DMS114 treated with DMSO at 0.1 percent for 48 hours (cell line): ENCODE measurements at regions not wholly inside any gene's neighbourhood (a gene's known extent, or its start where the extent isn't known, plus 50 kb on each side); places are given as distances from the start of the nearest gene placed in this dataset.

Experiments
- DNase-seq: peaks from one replicate; lab custom pipeline; 2025; ENCODE audit not compliant: unreplicated experiment; lab: John Stamatoyannopoulos, UW

DNA sequence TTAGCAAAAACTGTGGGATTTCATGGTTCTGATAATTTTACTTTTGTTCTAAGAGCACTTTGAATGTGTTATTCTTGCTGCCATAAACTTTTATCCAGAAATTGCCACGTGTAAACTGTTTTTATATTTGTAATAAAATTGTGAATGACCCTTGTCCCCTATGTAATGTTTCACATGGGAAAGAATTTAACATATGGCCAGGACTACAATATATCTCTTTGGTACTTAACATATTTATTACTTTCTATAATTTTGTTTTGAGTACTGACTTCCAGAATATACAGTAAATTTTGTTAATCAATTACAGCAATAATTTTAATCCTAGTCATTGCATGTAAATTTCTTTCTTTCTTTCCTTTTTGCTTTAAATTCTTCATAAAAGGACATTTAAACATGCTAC is 735.0 kb upstream of the PHF14 start:
- DNase-seq = no peak

DNA sequence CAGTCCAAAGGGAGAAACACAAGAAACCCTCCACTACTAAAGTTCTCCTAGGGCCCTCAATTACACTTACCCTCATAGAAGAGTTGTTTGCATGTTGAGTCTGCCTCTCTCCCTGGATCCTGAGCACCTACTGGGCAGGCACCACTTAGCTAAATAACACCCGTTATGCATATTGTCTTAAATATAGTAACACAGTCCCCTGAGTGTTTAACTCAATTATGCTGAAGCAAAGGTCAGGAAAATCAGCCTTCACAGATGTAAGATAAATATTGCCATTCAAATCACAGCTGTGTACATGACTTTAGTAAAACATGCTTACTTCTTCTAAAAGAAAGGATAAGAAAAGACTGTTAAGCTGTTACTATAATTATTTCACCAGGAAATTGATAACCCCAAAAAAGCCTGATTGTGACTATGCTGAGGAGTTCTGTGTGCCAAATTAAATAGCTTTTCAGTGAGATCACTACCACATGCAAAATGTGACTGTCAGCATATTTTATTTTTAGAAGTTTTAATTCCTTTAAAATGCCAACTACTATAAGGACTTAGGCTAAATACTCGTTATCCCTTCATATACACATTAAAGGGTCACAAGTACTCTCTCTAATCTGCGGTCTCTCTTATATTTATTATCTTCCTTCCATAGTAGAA is 733.9 kb upstream of the PHF14 start:
- DNase-seq = no peak

DNA sequence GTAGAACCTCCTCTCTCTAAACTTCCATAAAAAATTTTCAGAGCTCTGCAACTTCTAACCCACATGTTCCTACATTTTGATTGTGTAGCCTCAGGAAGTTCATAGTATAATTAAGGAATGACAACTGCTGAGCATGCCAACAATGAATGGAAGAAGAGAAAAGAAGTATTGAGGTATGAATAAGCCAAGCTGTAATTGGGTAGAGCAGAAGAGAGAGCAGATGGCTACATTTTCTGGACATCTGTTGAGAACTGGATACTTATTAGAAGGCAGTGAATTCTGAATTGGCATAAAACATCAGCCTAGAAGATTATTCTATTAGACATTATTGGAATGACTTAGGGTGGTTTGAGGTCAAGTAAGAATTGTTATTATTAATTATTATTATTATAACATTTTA is 728.3 kb upstream of the PHF14 start:
- no peak for DNase-seq

DNA sequence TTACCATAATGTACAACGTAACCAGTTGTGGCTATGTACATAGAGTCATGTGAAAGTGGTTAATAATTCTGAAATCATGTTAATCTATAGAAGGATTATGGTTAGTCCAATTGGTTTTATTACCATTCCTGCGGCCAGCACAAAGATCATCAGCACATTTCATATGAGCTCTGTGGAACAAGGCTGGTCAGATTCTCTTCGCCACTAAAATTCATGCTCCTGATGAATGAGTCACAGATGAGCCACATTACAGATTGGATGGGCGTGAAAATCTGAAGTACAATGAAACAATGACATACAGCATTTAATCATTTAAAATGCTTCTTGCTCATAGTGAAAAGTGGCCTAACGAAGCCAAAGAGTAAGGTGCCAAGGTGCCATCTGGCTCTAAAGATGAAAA is 716.2 kb upstream of the PHF14 start:
- no peak for DNase-seq

DNA sequence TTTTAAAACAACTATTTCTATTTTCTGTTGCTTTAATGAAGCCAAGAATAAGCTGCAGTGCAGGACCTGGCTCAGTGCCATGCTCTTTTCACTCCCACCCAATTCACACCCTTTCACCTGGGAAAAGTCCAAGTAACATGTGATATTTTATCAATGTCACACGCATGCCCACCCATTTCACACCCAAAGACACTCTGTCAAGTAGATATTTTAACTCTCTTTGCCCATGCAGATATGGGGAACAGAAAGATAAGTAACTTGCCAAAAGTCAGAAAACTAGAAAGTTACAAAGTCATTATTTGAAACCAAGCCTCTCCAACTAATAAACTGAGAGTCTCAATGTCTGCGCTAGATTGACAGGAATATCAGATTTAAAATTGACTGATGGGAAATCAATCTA is 706.7 kb upstream of the PHF14 start:
- DNase-seq = no peak

DNA sequence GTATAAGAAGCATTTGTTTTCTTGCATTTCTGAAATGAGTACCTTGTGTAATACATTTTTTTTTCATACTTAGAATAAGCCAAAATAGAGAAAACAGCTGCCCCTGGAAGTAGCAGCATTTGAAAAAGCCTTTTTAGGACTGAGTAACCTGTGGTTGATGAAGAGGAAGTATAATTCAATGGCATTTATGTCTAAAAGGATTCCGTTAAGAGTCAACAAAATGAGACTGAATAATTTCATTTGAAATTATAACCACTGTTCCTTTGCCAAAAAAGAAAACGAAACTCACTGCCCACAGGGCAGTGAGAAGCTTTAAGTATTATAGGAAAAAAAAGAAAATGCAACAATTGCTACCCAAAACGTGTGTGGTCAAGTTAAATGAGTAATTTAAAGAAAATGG is 705.6 kb upstream of the PHF14 start:
- no peak for DNase-seq

DNA sequence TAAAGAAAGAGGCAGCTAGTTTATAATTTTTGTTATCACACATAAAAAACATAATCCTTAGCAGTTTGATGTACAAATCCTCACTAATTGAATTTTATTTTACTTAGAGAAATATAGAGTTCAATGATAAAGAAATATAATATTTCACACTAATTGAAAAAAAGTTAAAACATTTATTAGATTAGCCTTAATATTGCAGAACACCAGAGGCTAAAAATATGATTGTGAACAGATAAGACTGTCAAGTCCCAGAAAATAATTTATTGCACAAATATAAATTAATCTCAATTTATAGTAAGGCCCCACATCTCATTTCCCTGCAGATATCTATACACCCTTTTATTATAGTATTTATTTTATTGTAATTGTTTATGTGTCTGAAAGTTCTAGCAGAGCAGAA is 690.8 kb upstream of the PHF14 start:
- no peak for DNase-seq

DNA sequence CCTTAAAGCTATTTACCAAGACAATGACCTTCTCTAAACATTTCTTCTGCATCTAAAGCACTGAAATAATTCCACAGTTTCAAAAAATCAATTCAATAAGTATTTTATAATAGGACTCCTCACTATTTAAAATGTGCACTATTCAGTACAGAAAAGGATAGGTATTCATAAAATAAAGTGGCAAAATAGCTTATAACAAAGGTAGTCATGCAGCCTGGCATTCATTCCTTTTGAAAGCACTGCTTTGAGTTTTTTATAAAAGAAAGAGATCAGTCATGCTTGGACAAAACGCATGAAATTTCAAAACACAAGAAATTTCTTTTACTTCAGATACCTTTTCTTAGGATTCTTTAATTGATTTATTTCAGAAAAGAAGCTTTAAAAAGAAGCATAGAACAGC is 689.7 kb upstream of the PHF14 start:
- no peak for DNase-seq

DNA sequence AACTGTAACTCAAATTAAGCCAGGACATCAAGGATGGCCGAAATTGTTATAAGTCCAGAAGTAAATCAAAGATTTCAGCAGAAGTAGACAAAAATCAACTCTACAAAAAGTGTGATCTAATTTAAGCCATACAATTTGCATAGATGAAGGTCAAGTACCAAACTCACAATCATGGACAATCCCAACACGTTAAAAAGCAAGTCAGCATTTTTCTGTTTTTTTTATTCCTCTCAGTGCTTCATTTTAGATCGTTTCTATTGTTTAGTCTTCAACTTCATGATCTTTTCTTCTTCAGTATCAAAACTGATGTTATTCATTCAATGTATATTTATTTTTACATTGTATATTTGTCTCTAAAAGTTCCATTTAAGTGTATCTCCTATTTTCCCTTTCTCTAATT is 674.3 kb upstream of the PHF14 start:
- DNase-seq = no peak

DNA sequence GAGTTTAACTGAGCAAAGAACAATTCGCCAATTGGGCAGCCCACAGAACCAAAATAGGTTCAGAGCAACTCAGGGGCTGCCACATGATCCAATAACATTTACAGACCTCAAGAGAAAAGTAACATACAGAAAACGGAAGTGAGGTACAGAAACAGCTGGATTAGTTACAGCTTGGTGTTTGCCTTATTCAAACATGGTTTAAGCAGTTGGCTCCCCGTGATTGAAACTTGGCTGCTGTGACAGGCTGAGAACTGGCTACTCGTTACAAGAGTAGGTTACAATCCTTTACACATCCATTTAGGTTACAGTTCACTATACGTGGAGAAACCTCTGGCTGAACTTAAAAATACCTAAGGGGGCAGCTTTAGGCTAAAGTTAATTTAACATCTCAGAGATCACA is 673.1 kb upstream of the PHF14 start:
- DNase-seq = no peak

DNA sequence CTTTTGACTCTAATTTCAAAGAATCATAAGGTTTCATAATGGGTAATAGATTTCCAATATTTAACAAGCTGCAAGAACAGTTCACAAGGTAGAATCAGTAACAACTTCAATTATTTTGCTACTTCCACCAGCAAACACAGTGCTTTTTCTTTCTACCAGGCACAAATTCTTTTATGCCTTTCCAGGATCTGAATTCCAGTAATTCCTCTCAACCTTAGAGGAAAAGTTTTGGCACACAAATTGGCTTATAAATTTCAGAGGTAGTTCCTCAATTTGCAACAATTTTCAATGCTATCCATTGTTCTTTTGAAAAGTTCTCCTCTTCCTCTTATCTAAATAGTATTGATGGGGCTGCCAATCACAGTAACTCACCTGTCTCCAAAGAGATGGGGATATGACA is 665.4 kb upstream of the PHF14 start:
- DNase-seq = no peak

DNA sequence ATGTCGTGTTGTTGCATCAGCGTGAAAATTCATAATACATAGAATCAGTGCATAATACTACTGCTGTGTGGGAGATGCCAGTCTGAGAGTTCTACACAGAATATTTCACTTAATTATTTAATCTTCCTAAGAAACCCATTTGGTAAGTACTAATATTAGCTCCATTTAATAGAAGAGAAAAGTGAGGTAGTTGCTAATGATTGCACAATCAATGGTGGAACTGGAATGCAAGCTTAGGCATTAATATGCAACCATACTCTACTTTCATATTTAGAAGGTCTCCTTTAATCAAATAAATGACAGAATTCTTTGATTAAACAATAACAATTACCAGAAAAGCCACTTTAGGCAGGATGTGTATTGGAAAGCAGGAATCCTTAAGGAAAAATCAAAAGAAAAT is 660.7 kb upstream of the PHF14 start:
- DNase-seq = no peak

DNA sequence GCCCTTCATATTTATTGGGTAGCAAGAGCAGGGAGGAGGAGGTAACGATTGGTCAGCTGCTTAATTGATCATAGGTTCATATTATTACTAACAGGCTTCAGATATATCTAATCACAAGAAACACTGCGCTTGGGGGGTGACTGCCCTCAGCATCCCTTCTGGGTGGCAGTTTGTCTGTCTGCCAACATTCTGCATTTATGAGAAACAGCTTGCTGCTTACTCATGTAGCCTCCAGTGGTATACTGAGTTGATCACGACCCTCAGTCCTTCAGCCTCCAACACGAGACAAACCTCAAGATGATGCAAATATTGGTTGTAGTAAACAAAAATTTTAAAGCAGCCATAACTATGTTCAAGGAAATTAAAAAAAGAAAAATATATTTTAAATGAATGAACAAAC is 657.8 kb upstream of the PHF14 start:
- no peak for DNase-seq

DNA sequence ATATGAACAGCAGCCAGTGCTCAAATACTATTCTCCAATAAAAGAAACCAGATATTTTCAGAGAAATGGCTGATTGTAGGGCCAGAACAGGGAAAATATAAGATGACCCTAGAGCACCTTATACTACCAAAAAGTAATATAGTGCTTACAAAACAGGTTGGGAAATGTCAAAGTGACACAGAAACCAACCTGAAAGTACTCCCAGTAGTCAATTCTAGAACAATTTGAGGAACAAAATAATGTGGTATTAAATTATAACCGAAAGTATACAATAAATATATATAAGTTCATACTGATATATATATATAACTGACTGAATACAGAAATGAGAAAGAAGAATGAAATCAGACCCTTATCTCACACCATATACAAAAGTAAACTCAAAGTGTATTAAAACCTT is 657.2 kb upstream of the PHF14 start:
- DNase-seq = no peak

DNA sequence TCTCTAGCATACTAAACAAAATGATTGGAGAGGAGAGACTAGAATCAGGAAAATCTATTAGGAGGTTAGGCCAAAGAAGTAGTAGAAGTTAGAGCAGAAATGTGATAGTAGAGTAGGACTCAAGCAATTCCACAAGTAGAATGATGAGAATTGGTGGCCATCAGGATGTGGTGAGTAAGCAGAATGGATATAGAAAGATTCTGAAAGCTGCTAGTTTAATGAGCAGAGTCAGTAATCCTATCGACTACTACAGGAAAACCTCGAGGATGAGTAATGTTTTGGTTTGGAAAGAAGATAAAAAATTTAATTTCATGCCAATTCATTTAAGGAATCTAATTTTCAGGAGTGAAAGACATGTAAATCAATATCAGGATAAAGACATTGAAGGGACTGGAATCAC is 648.3 kb upstream of the PHF14 start:
- DNase-seq = no peak

DNA sequence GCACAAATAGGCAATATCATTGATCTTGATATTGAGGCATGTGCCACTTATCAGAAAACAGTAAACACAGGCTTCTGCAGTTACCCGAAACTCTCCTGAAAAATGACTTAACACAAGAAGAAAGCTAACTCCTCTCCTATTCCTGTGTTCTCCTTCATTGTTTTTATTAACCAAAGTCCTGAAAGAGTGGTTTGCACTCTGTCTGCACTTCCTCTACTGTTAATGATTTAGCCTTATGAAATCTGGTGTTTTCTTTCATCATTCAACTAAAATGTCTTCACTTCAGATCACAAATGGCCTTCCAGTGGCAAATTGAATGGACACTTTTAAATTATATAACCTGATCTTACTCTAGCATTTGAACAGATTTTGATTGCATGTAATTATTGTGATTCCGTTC is 630.6 kb upstream of the PHF14 start:
- DNase-seq = no peak

DNA sequence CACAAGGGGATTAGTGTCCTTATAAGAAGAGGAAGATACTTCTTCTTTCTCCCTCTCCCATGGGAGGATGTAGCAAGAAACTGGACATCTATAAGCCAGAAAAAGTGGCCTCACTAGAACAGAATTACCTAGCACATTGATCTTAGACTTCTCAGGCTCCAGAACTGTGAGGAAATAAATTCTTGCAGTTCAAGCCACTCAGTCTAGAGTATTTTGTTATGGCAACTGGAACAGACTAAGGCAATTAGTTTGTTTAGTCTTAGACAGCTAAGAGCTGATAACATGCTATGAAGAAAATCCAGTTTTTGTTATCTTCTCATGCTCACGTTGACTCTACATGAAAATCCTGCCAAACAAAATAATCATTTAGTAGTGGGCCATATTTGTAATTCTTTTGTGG is 627.6 kb upstream of the PHF14 start:
- no peak for DNase-seq

DNA sequence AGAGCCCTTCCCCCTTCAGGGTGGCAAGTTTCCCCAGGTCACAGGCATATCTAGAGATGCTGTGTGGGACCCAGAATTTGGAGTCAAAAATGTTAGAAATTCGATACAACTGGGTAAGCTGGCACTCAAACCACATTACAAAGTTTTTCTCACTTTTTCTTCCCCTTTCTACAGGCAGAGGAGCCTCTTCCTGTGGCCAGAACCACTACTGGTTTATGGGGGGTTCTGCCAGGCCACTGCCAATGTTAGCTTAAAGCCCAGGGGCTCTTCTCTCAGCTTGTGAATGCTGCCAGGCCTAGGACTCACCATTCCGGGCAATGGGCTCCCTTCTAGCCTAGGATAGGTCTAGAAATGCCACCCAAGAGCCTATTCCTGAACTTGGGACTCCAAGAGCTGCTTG is 617.9 kb upstream of the PHF14 start:
- DNase-seq = no peak

DNA sequence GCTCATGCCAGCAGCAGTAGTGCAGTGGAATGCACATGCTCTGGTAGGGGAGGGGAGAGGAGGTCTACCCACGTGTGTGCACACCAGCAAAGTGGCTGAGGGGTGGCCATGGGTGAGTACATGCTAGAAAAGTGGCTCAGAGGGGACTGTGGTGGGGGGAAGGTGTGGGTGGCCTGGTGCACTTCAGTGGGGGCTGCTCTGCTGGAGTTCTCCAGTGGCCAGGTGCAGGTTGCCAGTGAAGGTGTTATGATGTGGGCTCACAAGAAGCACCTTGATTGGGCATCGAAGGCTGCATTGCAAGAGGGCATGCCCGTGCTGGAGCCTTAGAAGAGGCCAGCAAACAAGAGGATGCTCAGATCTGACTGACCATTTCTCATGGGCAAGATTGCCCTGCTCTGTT is 613.6 kb upstream of the PHF14 start:
- no peak for DNase-seq

DNA sequence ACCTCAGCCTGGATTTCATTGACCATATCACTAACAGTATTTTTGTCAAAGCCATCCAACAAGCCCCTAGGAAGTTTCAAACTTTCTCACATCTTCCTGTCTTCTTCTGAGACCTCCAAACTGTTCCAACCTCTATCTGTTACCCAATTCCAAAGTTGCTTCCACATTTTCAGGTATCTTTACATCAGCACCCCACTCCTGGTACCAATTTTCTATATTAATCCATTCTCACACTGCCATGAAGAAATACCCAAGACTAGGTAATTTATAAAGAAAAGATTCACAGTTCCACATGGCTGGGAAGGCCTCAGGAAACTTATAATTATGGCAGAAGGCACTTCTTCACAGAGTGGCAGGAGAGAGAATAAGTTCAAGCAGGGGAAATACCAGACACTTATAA is 571.9 kb upstream of the PHF14 start:
- no peak for DNase-seq

DNA sequence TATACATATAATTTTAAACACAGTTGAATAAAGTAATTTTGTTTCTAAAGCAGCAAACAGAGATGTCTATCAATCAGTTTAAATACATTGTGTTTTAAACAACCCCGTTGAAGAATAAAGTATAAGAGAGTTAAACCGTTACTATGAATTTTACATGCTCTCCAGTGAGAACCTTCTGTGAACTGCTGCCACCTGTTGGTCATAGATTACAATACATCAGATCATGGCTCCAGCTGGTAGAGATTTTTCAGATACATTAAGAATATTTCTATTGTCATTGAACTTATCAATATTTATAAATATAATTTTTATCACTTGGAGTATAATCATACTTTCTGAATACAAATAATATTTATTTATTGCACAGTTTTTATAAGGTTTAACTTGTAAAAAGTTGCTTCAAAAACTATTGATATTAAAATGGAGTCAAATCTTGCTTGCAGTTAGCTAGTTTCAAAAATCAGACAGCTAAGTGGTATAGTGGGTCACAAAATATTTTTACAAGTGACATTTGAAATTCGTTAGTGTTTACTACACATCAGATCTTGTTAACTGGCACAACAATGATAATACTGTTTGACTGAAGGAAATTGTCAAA is 561.2 kb upstream of the PHF14 start:
- peak; percentile 46 for DNase-seq

DNA sequence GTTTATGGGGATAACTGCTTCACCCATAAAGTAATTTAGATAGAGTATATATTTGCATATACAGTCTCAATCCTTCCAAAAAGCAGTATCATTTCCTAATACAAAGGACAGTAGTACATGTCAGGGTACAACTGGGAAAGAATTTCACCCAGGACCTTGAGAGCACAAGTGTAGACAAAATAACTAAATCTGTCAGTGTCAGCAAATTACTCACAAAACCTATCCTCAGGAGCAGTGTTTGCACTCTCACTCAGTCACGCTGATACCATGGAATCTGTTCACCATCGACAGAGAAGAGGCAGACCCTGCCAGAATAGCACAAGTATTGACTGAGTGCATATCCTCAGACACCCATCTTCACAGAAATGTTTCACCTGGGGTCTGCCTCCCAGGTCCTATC is 554.7 kb upstream of the PHF14 start:
- DNase-seq = no peak

DNA sequence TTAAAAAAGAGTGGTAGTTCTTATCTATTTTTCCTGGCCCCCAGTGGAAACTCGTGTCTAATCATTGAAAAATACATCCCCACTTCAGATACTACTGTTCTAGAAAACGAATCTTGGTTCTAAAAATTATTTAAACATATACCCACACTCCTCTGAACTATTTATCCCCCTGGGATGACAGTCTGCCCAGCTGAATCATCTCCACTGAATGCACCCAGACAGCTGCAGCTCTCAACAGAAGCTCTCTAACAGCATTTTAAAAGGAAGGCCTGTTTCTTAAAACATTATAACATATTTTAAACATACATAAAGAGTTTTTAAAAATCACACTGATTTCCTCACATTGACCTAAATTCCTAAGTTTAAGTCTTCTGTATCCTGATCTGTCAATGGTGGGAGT is 544.6 kb upstream of the PHF14 start:
- DNase-seq = no peak
